Coronary artery (tissue), 2 donors: ENCODE measurements at regions not wholly inside any gene's neighbourhood (a gene's known extent, or its start where the extent isn't known, plus 50 kb on each side); places are given as distances from the start of the nearest gene placed in this dataset.

Experiments
- DNase-seq: peaks from one replicate; pipeline ENCODE4 v3.0.0-alpha.2; 2017; ENCODE audit warnings: low spot score
- H3K27ac ChIP-seq, 2 donors: fragments of 200-600 bp; sonication (generic); one replicate each; pipeline ENCODE4 v1.5.1; 2016 to 2019
- H3K4me3 ChIP-seq: fragments of 200-600 bp; sonication (generic); 2 replicates; pipeline ENCODE4 v1.5.1; 2016; ENCODE audit warnings: mild to moderate bottlenecking, moderate library complexity
- CTCF ChIP-seq: fragments of 200-600 bp; sonication (generic); IDR thresholded peaks from one replicate; pipeline ENCODE4 v1.5.1; 2019; ENCODE audit warnings: antibody characterized with exemption

DNA sequence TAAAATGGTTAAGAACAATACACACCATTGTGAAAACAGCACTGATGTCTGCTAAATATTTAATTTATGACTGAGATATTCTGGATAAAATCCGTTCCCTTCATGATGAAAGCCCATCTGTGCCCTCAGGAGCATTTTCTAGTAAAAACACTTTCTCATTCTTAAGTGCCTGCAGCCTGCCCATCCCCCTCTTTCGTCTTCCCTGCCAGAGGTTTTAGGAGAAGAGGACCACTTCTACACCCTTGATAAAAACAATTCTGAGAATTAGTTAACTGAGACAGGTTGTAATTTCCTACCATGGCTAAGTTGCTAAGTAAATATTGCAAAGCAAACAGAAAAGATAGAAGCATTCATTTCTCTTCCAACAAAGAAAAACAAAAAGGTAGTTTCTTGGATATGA, 272.6 kb downstream of the ATPSCKMT start:
- DNase-seq = no peak
- Histone ChIP-seq H3K27ac (no peak overlapping the region), H3K4me3 (no peak overlapping the region)
- TF ChIP-seq CTCF = no peak

DNA sequence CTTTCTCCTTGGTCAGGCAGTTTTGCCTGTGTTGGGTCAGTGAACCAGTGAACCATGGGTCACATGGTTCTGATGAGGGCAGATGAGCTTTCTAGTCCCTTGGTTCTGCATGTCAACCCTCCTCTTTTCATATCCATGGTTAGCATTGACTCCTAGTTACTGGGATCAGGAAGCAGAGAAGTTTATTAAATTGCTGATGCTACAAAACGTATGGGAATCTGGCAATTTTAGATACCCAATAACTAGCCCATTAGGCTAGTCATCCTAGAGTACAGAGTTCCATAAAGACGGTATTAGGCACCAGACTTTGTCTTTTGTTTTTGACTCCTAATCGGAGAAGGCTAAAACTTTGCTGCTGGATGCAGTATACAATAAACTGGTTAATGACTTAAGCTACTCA, 273.1 kb downstream of the ATPSCKMT start:
- no peak overlapping the region for H3K27ac ChIP-seq
- no peak for TF ChIP-seq CTCF
- DNase-seq = no peak
- no peak overlapping the region for H3K4me3 ChIP-seq

DNA sequence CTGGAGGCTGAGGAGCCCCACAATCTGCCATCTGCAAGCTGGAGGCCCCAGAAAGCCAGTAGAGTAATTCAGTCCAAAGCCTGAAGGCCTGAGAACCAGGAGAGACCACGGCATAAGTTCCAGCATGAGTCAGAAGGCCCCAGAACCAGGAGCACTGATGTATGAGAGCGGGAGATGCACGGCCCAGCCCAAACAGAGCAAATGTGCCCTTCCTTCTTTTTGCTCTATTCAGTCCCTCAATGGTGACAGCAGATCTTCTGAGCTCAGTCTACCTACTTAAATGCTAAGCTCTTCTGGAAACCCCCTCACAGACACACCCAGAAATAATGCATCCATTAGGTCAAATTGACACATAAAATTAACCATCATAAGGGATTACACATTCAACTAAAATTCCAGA, 277.6 kb downstream of the ATPSCKMT start:
- TF ChIP-seq CTCF = no peak
- Histone ChIP-seq H3K27ac (no peak overlapping the region), H3K4me3 (no peak overlapping the region)
- no peak for DNase-seq

GRCh38 chr5:9971301-9971700, 278.4 kb downstream of the ATPSCKMT start:
- no peak for TF ChIP-seq CTCF
- Histone ChIP-seq H3K4me3 (no peak overlapping the region), H3K27ac (no peak overlapping the region)
- DNase-seq = no peak

GRCh38 chr5:9958914-9959313, 290.8 kb downstream of the ATPSCKMT start:
- DNase-seq = no peak
- Histone ChIP-seq H3K4me3 (no peak overlapping the region), H3K27ac (no peak overlapping the region)
- TF ChIP-seq CTCF = no peak

- DNase-seq = no peak
- H3K27ac ChIP-seq = no peak overlapping the region
- no peak for TF ChIP-seq CTCF
- H3K4me3 ChIP-seq = no peak overlapping the region
Measured at GRCh38 chr5:9957214-9957613, 292.5 kb downstream of the ATPSCKMT start.

GRCh38 chr5:9956725-9957124, 293.0 kb downstream of the ATPSCKMT start:
- Histone ChIP-seq H3K27ac (no peak overlapping the region), H3K4me3 (no peak overlapping the region)
- DNase-seq = no peak
- TF ChIP-seq CTCF = no peak
